ENCODE measurements at regions not wholly inside any gene's neighbourhood (a gene's known extent, or its start where the extent isn't known, plus 50 kb on each side); places are given as distances from the start of the nearest gene placed in this dataset.

DNA sequence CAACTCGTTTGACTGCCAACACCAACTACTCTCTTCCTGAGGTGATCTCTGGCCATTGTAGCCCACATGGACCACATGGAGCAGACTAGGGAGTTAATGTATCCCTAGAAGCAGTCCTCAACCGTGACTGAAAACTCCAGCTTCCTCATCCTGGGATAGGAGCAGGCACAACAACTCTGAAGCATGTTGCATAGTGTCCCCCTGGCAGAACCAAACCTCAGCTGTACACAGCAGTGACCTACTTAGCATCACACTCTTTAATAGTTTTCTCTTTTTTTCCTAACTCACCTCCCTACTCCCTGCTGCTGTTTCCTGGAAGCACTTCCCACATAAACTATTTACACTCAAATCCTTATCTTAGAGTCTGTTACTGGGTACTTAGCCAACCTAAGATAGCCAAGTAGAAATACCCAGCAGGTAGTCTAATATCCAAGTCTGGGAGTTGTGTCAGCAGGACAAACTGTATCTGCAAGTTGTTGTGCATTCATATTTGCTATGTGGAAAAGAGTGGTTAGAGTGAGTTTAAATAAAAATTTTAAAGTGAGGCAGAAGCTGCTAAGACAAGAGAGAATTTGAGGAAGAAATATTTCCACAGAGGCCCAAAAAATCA is 228.8 kb downstream of the LTN1 start:
- 30 to 33% methylated on average over 2 of the region's 2 CpGs for WGBS, 2 donors
- H3K4me3 ChIP-seq: no peak overlapping the region
- ATAC-seq (ENCODE audit: low FRiP score in 2 of 2): peak in 1 of 2 donors; percentile 34

DNA sequence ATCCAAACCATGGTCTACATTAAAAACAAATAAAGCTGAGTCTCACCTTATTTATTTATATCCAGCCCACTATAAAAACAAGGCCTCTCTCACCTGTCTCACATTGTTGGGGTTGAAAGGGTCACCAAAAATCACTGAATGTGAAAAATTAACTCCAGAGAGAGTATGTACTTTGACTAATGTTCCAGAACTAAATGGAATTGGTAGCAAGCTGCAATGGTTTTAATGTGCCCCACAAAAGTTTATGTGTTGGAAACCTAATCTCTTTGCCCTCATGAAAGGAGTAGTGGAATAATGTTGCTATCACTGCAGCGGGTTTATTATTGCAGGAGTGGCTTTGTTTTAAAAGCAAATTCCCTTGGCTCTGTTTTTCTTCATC is 230.3 kb downstream of the LTN1 start:
- ATAC-seq (ENCODE audit: low FRiP score in 2 of 2): no peak
- Histone ChIP-seq H3K4me3 (no peak overlapping the region), H3K36me3 (no peaks in the 10 kb centered on the region), H3K27ac (no peak overlapping the region), H3K9me3 (no peaks in the 10 kb centered on the region), H3K4me1 (no peaks in the 10 kb centered on the region), H3K27me3 (no peaks in the 10 kb centered on the region)
- no peak for DNase-seq
- WGBS, 2 donors: 37 to 88% methylated on average over 1 of the region's 1 CpG
- TF ChIP-seq, protein P1, sequence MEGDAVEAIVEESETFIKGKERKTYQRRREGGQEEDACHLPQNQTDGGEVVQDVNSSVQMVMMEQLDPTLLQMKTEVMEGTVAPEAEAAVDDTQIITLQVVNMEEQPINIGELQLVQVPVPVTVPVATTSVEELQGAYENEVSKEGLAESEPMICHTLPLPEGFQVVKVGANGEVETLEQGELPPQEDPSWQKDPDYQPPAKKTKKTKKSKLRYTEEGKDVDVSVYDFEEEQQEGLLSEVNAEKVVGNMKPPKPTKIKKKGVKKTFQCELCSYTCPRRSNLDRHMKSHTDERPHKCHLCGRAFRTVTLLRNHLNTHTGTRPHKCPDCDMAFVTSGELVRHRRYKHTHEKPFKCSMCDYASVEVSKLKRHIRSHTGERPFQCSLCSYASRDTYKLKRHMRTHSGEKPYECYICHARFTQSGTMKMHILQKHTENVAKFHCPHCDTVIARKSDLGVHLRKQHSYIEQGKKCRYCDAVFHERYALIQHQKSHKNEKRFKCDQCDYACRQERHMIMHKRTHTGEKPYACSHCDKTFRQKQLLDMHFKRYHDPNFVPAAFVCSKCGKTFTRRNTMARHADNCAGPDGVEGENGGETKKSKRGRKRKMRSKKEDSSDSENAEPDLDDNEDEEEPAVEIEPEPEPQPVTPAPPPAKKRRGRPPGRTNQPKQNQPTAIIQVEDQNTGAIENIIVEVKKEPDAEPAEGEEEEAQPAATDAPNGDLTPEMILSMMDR (IDR thresholded peaks at IDR 0.05): no peak
- TF ChIP-seq EP300 (IDR thresholded peaks at IDR 0.05) (no peak), POLR2A (IDR thresholded peaks at IDR 0.05) (no peak), POLR2AphosphoS5 (IDR thresholded peaks at IDR 0.05) (no peak)

More for the DNA sequence above, 228.8 kb downstream of the LTN1 start:
- H3K27ac ChIP-seq: no peak overlapping the region
- no peaks in the 10 kb centered on the region for H3K4me1 ChIP-seq
- H3K36me3 ChIP-seq: no peaks in the 10 kb centered on the region
- no peaks in the 10 kb centered on the region for H3K9me3 ChIP-seq
- H3K27me3 ChIP-seq: no peaks in the 10 kb centered on the region
- no peak for TF ChIP-seq POLR2A (IDR thresholded peaks at IDR 0.05)
- no peak for DNase-seq

DNA sequence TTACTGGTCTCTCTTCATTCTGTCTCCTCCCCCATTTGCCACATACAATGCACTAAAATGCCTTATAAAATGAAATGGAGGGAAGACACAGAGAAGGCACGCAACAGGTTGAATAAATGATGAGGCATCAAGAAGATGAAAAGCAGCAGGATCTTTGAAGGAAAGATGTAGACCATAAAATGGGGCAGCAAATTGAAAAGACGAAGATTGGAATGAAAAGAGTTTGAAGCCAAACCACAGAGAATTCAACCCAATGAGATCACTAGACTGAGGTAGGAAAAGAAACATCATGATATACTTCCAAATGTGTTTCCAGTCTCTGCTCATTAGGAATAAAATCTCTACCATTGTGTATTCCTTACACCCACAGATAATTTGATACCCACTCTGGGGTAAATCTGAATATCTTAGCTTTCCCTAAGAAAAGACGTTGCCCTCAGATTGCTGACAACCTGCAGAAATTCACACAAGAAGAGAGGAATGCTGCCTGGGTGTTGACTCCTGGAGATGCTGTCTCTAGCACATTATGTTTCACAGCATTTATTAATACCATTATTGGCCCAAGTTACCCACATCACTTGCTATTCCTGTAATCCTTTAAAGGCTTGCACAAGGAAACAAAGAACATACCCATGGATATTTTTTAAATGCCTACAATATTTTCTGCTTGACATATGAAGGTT is 230.9 kb downstream of the LTN1 start:
- Histone ChIP-seq H3K36me3 (no peaks in the 10 kb centered on the region), H3K4me1 (no peaks in the 10 kb centered on the region), H3K9me3 (no peaks in the 10 kb centered on the region), H3K27me3 (no peaks in the 10 kb centered on the region), H3K27ac (no peak overlapping the region), H3K4me3 (no peak overlapping the region)
- ATAC-seq (ENCODE audit: low FRiP score in 2 of 2) (peak in 1 of 2 donors; percentile 32), DNase-seq (no peak)
- TF ChIP-seq EP300 (IDR thresholded peaks at IDR 0.05) (no peak), POLR2A (IDR thresholded peaks at IDR 0.05) (no peak), POLR2AphosphoS5 (IDR thresholded peaks at IDR 0.05) (no peak)
- TF ChIP-seq, protein P1 (IDR thresholded peaks at IDR 0.05): no peak
- WGBS, 2 donors: 63 to 71% methylated on average over 3 of the region's 3 CpGs

DNA sequence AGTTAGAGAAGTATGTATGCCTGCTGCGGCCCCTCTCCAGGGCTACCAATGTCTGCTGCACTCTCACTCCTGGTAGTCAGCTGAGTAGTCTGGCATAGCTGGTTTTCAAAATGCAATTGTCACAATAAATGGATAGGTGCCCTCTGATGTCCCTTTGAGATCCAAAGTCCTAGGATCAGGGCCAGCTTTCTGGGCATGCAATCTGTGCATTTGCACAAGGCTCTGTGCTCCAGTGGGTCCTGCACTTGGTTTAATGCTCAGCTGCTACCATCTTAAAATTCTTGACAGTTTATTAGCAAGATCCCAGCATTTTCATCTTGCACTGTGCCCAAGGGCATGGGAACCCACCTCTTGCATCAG is 233.8 kb downstream of the LTN1 start:
- no peak overlapping the region for H3K4me3 ChIP-seq
- TF ChIP-seq, protein P1 (IDR thresholded peaks at IDR 0.05): no peak
- TF ChIP-seq POLR2AphosphoS5 (IDR thresholded peaks at IDR 0.05) (no peak), EP300 (IDR thresholded peaks at IDR 0.05) (no peak), POLR2A (IDR thresholded peaks at IDR 0.05) (no peak)
- DNase-seq (no peak), ATAC-seq (ENCODE audit: low FRiP score in 2 of 2) (no peak)
- H3K36me3 ChIP-seq: no peaks in the 10 kb centered on the region
- H3K27me3 ChIP-seq: no peaks in the 10 kb centered on the region
- no peak overlapping the region for H3K27ac ChIP-seq
- H3K4me1 ChIP-seq: no peaks in the 10 kb centered on the region
- 47% methylated on average over 1 of the region's 1 CpG; no CpG with 5 or more reads in 1 of the 2 donors for WGBS, 2 donors
- no peaks in the 10 kb centered on the region for H3K9me3 ChIP-seq

DNA sequence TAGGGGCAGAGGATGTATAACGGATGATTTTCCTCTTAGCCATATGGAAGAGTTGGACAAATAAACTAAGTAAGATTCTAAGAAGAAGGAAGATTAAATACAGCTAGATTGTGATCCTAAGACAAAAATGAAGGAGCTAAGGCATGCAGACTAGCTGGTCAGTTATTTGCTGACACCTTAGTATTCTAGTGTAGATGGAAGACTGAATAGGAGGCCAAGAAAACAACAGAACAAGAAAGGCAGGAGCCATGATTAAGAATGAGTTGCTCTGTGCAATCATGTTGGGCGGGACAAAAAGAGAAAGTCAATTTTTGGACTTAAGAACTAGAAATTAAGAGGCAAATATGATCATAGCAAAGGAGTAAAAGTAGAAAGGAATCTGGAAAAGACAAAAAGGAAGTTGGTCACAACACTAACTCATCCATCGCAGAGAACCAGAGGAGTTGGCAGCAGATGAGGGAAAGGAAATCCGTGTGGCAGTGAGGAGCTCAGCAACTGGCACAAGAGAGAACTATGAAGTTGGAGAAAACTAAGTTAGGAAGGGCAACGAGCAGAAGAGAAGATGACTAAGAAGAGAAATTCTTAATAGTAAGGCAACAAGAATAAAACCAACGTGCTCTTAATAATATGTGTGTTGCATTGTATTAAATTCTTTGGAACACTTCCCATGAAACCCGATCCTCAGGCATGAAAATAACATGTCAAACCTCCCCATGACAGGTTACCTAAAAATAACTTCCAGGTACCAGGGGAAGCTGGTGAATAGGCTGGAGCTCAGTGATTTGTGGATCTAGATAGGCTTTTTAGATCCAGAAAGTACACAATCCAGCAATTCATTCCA is 234.4 kb downstream of the LTN1 start:
- no peak for ATAC-seq (ENCODE audit: low FRiP score in 2 of 2)
- 48 to 71% methylated on average over 7 of the region's 7 CpGs for WGBS, 2 donors
- H3K4me3 ChIP-seq: no peak overlapping the region
- H3K9me3 ChIP-seq: no peaks in the 10 kb centered on the region
- TF ChIP-seq, protein P1 (IDR thresholded peaks at IDR 0.05): no peak
- no peak for TF ChIP-seq EP300 (IDR thresholded peaks at IDR 0.05)
- TF ChIP-seq POLR2A (IDR thresholded peaks at IDR 0.05): no peak
- no peak for TF ChIP-seq POLR2AphosphoS5 (IDR thresholded peaks at IDR 0.05)
- DNase-seq: no peak
- no peak overlapping the region for H3K27ac ChIP-seq
- no peaks in the 10 kb centered on the region for H3K27me3 ChIP-seq
- no peaks in the 10 kb centered on the region for H3K4me1 ChIP-seq
- no peaks in the 10 kb centered on the region for H3K36me3 ChIP-seq
